ENCODE measurements at regions not wholly inside any gene's neighbourhood (a gene's known extent, or its start where the extent isn't known, plus 50 kb on each side); places are given as distances from the start of the nearest gene placed in this dataset.

GRCh38 chr10:44051584-44052385 is 333.1 kb downstream of the CXCL12 start:
- peaks cover 12% of the 10 kb centered on the region for H3K27me3 Mint-ChIP-seq (ENCODE audit: unreplicated experiment)
- peaks cover 29% of the 10 kb centered on the region for H3K4me1 Mint-ChIP-seq (ENCODE audit: unreplicated experiment)
- no peak for DNase-seq (ENCODE audit: extremely low spot score, unreplicated experiment)
- no peaks in the 10 kb centered on the region for H3K9me3 Mint-ChIP-seq (ENCODE audit: unreplicated experiment)
- H3K4me3 Mint-ChIP-seq (ENCODE audit: unreplicated experiment): no peak overlapping the region
- no peak overlapping the region for H3K27ac Mint-ChIP-seq (ENCODE audit: unreplicated experiment)
- H3K36me3 Mint-ChIP-seq (ENCODE audit: unreplicated experiment): no peaks in the 10 kb centered on the region
- TF ChIP-seq CTCF (IDR thresholded peaks at IDR 0.05): no peak

- Mint-ChIP-seq H3K36me3 (ENCODE audit: unreplicated experiment) (no peaks in the 10 kb centered on the region), H3K9me3 (ENCODE audit: unreplicated experiment) (no peaks in the 10 kb centered on the region), H3K4me3 (ENCODE audit: unreplicated experiment) (no peak overlapping the region), H3K27me3 (ENCODE audit: unreplicated experiment) (peaks cover 6% of the 10 kb centered on the region), H3K4me1 (ENCODE audit: unreplicated experiment) (peaks cover 36% of the 10 kb centered on the region), H3K27ac (ENCODE audit: unreplicated experiment) (no peak overlapping the region)
- DNase-seq (ENCODE audit: extremely low spot score, unreplicated experiment): no peak
- TF ChIP-seq CTCF (IDR thresholded peaks at IDR 0.05): no peak
Measured at GRCh38 chr10:44051091-44051490, 333.8 kb downstream of the CXCL12 start.

- no peak overlapping the region for H3K4me3 Mint-ChIP-seq (ENCODE audit: unreplicated experiment)
- H3K36me3 Mint-ChIP-seq (ENCODE audit: unreplicated experiment): no peaks in the 10 kb centered on the region
- H3K27ac Mint-ChIP-seq (ENCODE audit: unreplicated experiment): no peak overlapping the region
- H3K4me1 Mint-ChIP-seq (ENCODE audit: unreplicated experiment): peaks cover 52% of the 10 kb centered on the region
- no peak for TF ChIP-seq CTCF (IDR thresholded peaks at IDR 0.05)
- no peak for DNase-seq (ENCODE audit: extremely low spot score, unreplicated experiment)
- H3K27me3 Mint-ChIP-seq (ENCODE audit: unreplicated experiment): peaks cover 2% of the 10 kb centered on the region
- H3K9me3 Mint-ChIP-seq (ENCODE audit: unreplicated experiment): no peaks in the 10 kb centered on the region
Measured at GRCh38 chr10:44049301-44050015, 335.4 kb downstream of the CXCL12 start.

- Mint-ChIP-seq H3K36me3 (ENCODE audit: unreplicated experiment) (no peaks in the 10 kb centered on the region), H3K9me3 (ENCODE audit: unreplicated experiment) (no peaks in the 10 kb centered on the region), H3K27me3 (ENCODE audit: unreplicated experiment) (peaks cover 2% of the 10 kb centered on the region), H3K27ac (ENCODE audit: unreplicated experiment) (no peak overlapping the region), H3K4me3 (ENCODE audit: unreplicated experiment) (no peak overlapping the region), H3K4me1 (ENCODE audit: unreplicated experiment) (peaks cover 53% of the 10 kb centered on the region)
- DNase-seq (ENCODE audit: extremely low spot score, unreplicated experiment): no peak
- TF ChIP-seq CTCF (IDR thresholded peaks at IDR 0.05): no peak
Measured at GRCh38 chr10:44047361-44047760, 337.5 kb downstream of the CXCL12 start.

GRCh38 chr10:44046605-44047004 is 338.3 kb downstream of the CXCL12 start:
- H3K4me3 Mint-ChIP-seq (ENCODE audit: unreplicated experiment): no peak overlapping the region
- H3K27me3 Mint-ChIP-seq (ENCODE audit: unreplicated experiment): peaks cover 2% of the 10 kb centered on the region
- TF ChIP-seq CTCF (IDR thresholded peaks at IDR 0.05): peak; percentile 60
- no peak for DNase-seq (ENCODE audit: extremely low spot score, unreplicated experiment)
- peaks cover 46% of the 10 kb centered on the region for H3K4me1 Mint-ChIP-seq (ENCODE audit: unreplicated experiment)
- no peaks in the 10 kb centered on the region for H3K36me3 Mint-ChIP-seq (ENCODE audit: unreplicated experiment)
- H3K27ac Mint-ChIP-seq (ENCODE audit: unreplicated experiment): peak overlapping the region; percentile 68
- peaks cover 1% of the 10 kb centered on the region for H3K9me3 Mint-ChIP-seq (ENCODE audit: unreplicated experiment)

Data from osteocyte (in vitro differentiated cells).